ENCODE measurements at regions not wholly inside any gene's neighbourhood (a gene's known extent, or its start where the extent isn't known, plus 50 kb on each side); places are given as distances from the start of the nearest gene placed in this dataset.
"Not testable (repeated sequence)": the region's sequence is repeated elsewhere in the genome, so short reads cannot be mapped to it uniquely, and the experiment has no call there.

DNA sequence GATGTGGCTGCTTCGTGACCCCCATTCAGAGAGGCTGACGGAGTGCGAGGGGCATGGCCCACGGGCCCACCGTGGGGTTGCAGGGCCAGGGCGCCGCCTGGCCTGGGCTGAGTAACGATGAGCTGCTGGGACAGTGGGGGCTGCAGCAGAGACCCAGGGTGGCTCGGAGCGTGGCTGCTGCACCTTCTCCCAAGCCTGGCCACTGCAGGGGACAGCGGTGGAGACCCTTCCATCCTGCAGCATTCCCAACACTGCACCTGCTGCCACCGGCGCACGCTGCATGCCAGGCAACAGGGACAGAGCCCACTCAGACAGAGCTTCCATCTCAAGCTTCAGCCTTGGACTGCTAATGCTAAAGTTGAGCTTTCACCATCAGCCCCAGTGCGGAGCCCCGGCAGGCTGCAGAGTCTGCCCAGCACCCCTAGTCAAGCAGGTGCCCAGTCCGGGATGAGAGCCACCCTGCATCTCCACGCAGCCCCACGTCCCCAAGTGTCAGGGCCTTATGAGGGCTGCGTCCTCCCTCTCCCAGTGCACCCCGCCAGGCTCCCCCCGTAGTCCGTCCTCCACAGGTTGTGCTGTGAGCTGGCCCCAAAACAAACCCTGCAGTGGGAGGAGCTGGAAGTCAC lies 89.4 kb upstream of the AFDN start:
- no peak for DNase-seq

DNA sequence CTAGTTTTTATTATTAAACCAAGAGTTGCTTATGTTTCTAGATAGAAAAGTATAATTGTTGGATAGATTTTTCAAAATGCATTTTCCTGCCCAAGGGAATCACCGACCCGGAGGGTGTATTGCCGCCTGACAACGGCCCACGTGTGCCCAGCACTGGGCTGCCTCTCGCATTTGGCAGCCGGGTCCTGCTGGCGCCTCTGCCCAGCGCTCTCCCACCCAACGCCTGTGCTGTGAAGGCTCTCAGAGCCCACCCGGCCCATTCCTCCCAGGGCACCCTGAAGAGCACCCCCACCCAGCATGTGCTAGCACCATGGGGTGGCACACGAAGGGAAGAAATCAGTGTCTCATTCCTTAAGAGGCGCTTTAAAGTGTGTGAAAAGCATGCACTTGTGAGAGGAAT lies 88.3 kb upstream of the AFDN start:
- DNase-seq, result no peak

DNA sequence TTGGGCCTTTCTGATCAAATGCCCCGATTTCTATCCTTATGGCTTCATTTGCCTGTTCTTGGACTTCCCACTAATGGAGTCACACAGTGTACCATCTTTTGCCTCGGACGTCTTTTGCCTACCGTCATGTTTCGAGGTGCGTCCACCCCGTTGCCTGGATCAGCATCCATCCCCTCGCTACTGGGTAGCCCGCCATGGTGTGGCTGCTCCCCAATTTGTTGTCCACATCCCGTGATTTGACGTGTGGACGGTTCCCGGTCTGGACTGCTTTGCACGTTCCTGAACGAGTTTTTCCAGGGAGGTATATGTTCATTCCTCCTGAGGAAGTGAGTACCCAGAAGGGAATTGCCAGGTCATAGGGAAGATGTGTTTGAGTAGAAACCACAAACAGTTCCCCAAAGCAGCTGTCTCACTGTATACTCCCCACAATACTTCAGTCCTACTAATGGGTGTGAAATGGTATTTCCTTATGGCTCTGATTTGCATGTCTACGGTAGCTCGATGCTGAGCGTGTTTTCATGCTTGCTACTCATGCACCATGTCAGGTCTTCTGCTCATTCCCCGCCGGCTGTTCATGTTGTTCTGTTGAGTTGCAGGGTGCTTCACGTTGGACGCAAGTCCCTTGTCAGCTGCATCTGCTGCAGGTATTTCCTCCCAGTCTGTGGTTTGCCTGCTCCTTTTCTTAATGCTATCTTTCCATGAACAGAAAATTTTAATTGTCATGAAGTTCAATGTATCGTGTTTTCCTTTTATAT lies 86.8 kb upstream of the AFDN start:
- DNase-seq, result no peak

DNA sequence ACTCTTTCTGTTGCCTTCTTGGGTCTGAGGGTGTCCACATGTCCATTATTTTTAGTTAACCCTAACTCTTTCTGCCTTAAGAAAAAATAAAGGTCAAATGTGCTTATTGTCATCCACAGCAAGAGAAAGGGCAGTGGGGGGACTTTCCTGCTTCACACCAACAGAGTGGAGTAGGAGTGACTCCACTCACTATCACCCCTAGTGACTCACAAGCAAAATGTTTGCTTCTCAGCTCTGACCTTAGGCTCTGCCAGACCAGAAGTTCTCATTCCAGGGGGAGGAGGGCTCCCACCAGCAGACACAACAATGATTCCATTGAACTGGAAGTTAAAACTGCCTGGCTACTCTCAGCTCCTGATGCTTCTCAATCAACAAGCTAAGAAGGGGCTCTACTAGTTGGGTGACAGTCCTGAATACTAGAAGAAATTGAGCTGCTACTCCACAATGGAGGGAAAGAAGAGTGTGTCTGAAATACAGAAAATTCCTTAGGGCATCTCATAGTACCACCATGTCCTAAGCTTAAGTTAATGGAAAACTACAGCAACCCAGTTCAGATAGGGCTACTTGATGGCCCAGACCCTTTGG lies 83.9 kb upstream of the AFDN start:
- peak; percentile 10 for DNase-seq

DNA sequence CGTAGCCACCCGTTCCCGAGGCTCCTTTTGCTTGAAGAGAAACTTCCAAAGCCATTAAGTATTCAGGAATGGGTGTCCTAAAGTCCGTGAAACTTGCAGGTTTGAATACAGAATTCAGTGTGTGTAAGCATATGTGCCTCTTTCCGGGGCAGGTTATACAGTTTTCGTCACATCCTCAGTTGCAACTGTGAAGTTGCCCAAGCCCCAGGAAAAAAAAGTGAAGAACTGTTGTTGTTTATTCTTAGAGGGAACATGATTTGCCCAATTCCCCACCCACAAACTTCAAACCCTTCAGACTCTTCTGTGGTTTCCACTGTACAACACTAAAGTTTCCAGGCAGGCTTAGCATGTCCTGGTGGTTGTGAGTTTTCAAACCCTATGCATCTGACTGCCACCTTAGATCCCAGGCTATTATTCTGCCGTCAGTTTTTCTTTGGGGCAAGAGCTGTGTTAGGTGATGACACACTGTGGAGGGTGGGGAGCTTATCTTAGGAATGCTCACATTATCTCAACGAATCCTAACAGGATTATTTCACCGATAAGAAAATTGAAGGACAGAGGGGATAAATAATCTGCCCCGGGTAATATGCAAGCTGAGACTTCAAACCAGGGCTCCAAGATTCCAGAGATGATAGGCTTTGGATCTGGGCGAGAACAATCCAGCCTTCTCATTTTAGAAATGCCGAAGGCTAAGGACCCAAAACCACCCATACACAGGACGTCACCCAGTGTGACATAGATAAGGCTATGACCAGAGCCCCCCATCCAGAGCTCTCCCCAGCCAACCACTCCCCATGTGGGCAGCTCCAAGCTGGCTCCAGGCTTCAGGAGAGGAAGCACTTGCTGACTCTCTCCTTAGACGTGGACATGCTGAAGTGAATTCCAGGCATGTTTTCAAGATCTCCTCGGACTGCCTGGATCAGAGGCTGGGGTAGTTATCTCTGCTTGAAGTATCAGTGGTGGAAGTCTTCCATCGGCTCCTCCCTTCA lies 81.7 kb upstream of the AFDN start:
- no peak for DNase-seq

DNA sequence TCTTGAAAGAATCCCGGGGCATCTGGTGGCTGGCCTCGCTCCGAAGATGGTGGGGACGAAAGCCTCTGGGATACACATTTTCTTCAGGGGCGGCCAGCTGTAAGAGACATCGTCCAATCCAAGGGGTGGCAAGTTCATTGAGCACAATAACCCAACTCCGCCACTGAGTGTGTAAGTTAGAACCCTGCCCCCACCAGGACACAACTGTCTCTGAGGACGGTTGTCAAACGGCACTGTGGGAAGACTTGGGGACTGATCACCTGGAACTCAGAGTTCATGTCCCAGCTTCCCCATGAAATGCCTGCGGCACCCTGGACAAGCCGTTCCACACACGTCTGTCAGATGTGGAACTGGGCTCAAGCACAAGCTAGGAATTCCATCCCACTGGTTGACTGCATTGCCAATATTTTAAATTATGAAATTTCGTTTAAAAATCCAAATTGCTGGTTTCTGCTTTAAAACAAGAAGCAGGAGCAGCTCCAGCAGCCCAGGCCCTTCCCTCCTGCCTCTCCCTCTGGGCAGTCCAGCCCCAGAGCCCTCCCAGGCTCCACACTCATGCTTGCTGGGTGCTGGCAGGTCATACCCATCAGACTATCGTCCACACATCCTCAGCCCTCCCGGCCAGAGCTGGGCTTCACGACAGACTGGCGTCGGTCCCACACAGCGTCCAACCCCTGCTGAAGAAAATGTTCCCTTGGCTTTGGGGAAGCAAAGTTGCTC lies 80.9 kb upstream of the AFDN start:
- DNase-seq, result no peak

DNA sequence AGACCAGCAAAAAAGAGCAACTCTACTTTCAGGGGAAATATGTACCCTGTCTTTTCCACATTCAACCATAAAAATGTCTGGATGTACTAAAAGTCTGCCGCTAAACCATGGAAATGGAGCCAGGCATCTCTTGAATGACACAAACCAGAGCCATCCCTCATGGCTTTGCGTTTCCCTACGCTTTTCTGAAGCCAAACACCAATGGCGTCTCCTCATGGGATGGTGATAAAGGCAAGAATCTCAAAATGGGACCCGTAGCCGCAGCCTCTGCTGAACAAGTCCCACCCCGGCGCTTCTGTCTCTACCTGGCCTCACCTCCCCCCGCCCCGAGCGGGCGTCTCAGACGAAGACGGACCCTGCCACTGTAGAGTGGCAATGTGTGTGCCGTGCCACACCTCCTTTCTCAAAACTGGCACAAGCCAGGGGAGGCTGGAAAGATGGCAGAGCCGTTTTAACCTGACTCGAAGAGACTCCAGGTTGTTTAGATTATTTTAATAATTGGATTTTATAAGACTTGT lies 80.3 kb upstream of the AFDN start:
- no peak for DNase-seq

DNA sequence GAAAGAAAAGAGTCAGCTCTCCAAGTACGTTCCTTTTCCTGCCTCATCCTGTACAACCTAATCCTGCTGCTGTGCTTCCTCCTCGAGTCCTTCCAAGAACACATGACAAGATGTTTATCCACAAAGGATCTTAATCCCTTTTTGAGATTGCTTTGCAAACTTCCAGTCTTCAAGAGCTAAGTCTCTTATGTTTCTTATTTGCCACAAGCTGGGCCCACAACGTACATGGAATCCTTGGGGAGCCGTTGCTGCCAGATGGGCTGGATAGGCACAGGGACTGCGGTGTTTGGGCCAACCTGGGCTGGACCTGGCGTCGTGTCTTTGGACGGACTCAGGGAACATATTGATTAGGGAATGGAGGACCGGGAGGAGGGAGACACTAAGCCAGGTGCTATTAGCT lies 79.7 kb upstream of the AFDN start:
- no peak for DNase-seq

DNA sequence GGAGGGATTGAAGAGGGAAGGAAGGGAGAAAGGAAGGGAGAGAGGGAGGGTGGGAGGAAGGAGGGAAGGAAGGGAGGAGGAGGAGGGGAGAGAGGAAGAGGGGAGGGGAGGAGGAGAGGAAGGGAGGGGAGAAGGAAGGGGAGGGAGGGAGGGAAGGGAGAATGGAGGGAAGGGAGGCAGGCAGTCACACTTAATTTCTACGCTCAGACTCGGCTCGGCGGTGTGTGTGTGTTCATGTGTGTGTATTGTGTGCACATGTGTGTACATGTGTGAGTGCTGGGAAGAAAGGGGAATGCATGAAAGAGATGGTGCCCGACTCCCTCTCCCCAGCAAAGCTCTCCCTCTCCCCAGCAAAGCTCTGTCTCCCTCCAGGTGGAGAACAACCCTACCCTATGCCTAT lies 79.1 kb upstream of the AFDN start:
- no peak for DNase-seq

DNA sequence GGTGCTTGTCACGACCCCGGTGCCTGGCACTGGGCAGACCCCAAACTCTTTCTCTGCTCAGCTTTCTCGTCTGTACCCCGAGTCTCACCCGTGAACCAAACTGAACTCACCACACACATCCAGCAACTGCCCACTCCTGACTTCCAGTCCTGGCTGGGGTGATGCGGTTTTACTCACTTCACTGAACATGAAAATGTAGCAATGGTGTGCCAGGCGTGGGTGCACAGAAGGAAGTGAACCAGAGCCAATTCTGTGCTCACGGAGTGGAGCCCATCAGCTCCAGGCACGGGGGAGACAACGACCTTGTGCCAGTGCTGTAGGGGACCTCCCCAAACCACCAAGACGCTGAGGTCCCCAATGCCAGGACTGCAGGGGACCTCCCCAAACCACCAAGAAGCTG lies 78.7 kb upstream of the AFDN start:
- DNase-seq, result no peak

DNA sequence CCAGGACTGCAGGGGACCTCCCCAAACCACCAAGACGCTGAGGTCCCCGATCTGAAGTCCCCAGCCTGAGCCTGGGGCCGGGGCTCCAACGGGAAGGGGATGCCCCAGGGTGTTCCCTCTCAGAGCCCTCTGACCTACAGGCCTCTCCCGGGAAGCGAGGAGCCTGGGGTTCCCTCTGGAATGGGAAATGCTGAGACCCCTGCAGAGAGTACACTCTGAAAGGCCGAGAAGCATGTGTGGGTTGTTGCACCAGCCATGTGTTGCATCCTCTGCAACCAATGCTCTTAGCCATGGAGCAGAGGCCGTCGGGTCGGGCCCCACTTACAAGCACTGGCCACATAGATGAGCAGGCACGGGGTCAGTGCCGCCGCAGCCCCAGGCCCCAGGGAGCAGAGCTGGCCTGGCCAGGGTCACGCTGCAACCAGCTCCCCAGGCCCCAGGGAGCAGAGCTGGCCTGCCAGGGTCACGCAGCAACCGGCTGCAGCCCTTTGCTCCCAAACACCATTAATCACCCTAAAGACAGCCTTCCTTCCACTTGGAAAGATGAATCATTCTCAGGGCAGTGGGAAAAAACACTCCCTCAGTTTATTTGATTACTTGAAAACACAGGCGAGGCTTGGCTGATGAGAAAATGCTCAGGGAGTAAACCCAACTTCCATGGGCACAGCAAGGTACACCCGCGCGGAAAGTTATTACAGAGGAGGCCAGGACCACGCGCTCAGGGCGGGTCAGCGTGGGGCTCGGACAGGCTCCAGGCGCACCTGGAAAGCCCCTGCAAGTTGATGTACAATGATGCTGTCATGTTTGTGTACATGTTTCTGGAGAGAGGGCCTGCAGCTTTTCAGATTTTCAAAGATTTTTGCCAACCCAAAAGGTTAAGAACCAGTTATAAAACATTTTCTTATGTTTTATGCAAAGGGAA lies 78.0 kb upstream of the AFDN start:
- no peak for DNase-seq

DNA sequence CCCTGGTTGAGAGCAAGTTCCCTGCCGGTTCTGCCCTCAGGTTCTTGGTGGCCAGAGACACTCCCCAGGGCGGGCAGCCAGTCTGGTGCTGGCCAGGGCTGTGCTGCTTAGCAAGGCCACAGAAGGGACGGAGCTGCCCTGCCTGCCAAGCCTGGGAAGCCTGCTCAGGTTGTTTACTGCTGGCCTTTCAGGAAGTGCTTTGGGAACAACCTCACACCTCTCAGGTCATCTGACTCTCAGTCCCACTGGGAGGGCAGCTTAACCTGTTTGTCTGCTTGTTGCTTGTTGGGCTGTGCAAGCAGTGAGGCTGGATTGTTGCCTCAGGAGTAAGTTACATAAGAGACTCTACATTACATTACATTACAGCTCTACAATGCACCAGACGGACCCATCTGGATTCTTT lies 75.8 kb upstream of the AFDN start:
- DNase-seq, result peak; percentile 41

DNA sequence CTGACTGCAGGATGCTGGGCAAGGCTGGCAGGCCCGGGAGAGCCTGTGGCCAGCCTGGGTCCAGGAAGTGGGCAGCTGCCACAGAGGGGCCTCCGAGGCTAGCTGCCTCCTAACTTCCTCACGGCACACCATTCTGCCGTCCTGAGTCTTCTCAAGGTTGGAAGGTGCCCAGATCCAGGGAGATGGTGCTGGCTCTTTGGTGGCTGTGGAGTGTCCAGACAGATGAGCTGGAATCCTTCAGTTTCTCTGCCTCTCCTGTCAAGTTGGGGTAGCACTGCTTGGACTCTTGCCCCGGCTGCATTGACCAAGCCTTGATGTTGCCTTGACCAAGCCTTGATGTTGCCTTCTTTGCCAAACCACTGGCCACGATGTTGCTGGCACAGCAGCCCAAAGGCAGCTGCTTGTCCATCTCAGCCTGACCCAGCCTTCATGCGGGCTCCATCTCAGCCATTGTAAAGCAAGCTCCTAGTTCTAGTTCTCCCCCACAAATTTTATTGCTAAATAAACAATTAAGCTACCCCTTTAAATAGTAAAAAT lies 75.1 kb upstream of the AFDN start:
- DNase-seq, result no peak

DNA sequence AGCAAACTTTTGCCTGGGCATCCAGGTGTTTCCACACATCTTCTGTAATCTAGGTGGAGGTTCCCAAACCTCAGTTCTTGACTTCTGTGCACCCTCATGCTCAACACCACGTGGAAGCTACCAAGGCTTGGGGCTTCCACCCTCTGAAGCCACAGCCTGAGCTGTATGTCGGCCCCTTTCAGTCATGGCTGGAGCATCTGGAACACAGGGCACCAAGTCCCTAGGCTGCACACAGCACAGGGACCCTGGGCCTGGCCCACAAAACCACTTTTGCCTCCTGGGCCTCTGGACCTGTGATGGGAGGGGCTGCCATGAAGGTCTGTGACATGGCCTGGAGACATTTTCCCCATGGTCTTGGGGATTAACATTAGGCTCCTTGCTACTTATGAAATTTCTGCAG lies 73.4 kb upstream of the AFDN start:
- DNase-seq, result not testable (repeated sequence)

DNA sequence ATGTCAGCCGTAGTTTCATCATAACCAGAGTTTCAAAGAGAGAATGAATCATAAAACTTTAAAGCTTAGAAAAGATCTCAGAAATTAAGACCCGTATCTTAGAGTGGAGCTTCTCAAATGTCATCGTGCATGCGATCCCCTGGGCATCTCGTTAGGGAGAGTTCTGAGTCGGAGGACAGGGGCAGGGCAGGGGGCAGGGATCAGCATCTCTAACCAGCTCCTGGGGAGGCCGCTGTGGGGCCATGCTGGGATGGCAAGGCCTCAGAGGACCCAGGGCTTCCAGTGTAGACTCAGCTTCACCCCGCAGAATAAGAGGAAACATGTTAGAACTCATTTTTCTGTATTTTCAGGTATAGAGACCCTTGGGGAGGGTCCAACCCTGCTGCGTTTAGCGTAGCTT lies 72.0 kb upstream of the AFDN start:
- DNase-seq, result no peak

DNA sequence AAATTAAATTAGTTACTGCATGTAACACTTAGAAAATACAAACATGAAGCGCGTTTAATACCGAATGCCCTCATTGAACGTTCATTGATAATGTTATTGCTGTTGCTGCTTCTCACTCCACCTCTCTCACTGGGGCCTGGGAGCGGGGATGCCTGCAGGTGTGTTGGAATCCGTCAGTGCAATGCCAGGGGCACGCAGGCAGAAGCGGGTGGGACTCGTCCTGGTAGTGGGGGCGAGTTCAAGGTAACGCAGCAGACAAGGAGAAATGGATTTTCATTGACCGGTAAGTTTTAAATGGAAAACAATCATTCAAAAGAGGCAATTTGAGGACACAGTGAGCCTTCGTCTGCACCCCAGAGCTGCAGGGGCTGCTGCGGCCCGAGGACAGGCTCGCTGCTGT lies 71.2 kb upstream of the AFDN start:
- DNase-seq, result no peak

DNA sequence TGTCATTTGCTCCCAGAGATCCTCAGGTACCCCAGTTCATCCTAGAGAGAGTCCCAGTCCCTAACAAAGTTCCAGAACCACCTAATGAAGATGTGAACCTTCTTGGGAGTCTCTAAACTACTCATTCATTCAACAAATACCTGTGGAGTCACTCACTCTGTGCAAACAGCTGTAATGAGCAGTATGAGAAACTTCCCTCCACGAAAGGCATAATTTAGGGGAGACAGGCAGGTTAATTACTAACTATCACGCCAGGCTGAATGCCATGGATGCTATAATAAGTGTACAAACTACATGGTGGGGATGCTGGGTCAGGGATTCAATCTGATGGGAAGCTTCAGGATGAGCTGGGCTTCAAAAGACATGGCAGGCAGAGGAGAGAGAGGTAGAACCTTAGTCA lies 70.1 kb upstream of the AFDN start:
- no peak for DNase-seq

DNA sequence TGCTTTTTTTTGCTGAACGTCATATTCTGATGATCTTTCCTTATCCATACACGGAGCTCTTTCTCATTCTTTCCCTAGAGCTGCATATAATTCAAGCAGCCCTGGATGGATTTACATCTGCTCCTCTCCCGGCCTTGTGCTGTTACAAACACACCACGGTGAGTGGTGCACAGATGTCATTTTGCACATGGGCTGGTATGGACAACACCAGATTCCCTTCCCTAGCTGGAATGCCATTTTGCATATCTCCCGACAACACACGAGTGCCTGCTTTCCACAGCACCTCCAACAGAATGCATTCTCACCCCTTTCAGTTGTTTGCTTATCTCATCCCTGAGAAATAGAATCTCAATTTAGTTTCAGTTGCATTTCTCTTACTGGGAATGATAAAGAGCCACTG lies 69.5 kb upstream of the AFDN start:
- DNase-seq, result no peak

DNA sequence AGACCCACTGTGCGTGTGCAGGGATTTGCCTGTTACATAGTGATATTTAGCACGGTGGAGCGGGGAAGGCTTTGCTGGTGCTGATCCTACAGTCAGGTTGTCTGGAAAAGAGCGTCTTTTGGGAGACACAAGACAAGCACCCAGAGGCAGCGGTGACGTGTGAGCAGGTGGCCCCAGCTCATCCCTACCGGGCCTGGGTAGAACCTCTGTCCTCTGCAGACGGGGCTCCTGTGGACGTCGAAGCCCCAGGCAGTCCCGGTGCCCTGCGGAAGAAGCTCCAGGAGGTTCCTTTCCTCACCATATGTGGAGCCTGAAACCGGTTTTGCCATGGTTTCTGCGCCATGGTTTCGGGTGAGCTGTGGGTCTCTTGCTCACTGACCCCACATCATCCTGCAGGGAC lies 68.9 kb upstream of the AFDN start:
- no peak for DNase-seq

DNA sequence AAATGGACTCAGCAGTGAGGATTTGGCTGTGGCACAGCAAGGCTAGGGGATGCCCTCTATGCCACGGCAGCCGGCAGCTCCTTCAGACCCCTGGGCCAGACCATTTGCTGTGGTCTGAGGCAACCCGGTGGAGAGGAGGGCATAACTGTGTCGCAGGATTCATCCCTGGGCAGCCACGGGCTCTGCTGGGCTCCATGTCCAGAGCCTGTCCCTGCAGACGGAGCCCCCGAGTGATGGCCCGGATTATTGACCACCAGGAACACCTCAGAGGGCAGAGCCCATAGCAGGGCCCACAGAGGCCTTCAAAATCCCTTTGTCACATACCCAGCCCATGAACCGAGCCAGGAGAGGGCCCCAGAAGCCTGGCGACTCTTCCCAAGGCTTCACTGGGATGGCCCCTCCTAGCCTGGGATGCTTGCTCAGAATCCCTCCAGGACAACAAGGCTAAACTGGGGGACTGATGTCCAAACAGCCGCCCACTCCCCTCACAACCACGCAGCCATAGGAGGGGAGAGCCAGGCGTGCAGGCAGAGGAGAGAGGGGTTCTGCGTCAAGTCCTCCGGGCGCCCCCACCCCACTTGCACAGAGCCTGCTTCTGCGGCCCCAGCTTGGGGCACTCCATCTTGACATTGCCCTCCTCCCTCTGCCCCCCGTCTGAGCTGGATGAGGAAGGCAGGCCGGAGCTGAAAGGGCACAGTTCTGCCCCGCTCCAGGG lies 68.2 kb upstream of the AFDN start:
- DNase-seq, result no peak
